Activated CD4-positive, alpha-beta T cell treated with anti-CD3 and anti-CD28 coated beads for 24 hours (primary cell): ENCODE measurements at regions not wholly inside any gene's neighbourhood (a gene's known extent, or its start where the extent isn't known, plus 50 kb on each side); places are given as distances from the start of the nearest gene placed in this dataset.
"Not testable (repeated sequence)": the region's sequence is repeated elsewhere in the genome, so short reads cannot be mapped to it uniquely, and the experiment has no call there.

Experiments used
- DNase-seq, 2 donors: peaks; one replicate each; pipeline ENCODE4 v3.0.0-alpha.2; 2020; ENCODE audit warnings: low read depth in 2 of 2

DNA sequence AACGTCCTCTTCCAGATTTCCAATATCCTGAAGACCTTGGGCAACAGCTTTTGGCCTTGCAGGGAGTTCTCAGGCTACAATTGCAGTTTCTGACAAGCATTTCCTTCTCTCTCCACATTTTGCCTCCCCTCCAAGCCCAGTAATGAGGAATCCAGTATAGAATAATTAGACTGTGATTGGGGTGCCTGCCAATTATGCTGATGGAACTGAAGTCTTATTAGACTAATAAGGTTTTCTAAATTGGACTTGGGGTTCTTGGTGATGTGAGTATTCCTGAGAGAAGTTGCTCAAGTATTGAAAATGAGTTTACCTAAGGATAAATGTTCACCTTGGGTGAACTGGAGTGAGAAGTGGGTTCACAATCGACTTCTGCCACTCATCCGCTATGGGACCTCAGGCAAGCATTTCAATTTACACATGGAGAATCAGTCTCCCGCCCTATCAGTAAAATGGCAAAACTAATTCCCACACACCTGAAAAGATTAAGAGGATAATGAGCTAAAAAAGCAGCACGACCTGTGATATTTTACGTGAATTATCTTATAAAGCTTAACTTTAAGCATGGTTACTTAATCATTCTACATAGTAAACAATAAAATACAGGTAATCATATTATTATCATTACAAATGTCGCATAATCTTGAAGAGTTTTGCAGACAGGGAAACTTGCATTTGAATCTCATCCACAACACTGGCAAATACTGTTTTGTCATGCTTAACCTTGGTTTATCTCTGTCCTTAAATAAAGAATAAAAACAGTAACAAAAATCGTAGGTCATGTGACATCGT lies 628.0 kb downstream of the TMEM114 start:
- no peak for DNase-seq

GRCh38 chr16:7957151-7957550 lies 624.5 kb downstream of the RBFOX1 start:
- no peak for DNase-seq

GRCh38 chr16:7953360-7953759 lies 620.7 kb downstream of the RBFOX1 start:
- DNase-seq = no peak

DNA sequence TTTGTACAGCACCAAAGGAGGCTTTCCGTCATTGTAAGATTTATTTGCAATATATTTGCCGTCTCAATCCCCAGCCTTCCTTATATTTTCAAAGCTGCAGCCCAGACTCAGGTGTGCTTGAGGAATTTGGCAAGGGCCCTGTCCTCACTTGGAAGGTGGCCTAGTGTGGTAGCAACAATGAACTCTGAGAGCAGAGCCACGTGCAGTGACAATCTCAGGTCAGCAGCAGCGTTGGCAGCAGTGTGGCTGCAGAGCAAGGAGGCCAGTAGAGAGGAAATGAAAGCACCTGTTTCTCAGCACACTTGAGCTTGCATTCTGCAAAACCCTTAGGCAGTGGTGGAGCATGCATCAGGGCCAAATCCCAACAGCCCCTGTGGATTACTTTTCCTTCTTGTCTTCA lies 613.5 kb downstream of the RBFOX1 start:
- DNase-seq = no peak

DNA sequence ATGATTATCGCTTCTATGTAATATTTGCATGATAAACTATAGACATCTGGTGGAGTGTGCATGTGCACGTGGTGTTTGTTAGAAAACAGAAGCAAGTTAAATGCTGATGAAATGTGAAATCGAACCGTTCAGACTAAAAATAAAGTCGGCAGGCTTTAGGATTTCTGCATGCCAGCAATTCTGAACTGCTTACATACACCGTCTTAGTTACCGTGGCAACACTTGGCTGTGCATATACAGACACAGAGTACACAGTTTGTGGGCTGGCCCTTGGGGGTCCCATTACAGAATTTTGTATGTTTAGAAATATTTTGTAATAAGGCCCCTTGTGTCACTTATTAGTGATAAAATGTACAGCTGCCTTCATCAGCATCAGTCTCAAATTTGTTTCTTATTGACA lies 605.5 kb downstream of the RBFOX1 start:
- DNase-seq = no peak

DNA sequence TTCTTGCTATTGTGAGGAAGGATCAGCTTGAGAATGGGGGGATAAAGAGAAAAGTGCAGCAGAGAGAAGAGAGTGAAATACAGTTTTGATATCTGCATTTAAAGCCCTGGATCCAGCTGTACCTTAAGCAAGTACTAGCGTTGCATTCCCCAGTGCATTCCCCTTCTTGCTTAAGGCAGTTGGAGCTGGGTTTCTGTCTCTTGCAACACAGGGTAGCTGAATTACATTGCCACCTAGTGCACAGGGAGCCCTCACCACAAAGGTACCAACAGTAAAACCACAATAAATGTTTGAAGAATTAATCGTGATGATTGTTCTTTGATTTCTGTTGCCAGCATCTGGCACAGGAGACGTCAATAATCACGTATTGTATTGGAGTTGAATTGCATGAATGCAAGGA lies 588.7 kb downstream of the RBFOX1 start:
- no peak for DNase-seq

DNA sequence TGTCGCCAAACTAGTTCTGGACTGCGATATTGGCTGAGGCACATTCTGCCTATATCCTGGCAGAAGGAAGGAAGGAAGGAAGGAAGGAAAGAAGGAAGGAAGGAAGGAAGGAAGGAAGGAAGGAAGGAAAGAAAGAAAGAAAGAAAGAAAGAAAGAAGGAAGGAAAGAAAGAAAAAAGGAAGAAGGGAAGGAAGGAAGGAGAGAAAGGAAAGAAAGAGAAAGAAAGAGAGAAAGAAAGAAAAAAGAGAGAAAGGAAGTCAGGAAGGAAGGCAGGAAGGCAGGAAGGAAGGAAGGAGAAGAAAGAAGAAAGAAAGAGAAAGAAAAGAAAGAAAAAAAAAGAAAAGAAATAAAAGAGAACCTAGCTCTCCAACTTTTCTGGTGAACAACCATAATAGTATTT lies 587.1 kb downstream of the RBFOX1 start:
- DNase-seq = no peak

- DNase-seq = no peak
Observed at GRCh38 chr16:7914748-7915147, 582.1 kb downstream of the RBFOX1 start.

DNA sequence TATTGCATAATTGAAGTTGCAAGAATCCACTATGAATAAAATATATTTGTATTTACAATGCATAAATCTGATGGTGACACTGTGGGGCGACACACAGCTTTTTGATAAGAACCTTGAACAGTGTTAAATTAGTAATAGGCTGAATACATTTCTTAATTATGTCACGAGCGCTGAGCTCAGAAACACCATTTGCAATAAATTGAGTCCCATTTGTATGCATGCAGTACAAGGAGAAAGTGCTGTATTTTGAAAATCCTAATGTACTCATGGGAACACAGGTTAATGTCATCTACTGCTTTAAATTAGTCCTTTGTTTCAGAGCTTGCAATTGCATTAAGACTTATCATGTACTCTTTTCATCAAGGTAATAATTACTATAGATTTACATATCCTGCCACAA lies 579.5 kb downstream of the RBFOX1 start:
- no peak for DNase-seq

DNA sequence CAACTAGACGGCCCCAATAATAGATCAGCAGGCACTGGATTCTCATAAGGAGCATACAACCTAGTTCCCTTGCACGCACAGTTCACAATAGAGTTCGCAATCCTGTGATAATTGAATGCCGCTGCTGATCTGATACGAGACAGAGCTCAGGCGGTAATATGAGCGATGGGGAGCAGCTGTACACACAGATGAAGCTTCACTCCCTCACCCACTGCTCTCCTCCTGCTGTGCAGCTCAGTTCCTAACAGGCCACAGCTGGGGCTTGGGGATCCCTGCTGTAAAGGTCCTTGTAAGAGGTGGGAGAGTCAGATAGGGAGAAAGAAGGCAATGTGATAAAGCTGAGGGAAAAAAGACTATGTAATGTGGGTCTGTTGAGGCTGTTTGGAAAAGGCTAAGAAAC lies 577.5 kb downstream of the RBFOX1 start:
- DNase-seq = no peak

- DNase-seq = no peak
Observed at GRCh38 chr16:7888411-7888810, 555.8 kb downstream of the RBFOX1 start.

- DNase-seq = no peak
Observed at GRCh38 chr16:7887316-7887715, 554.7 kb downstream of the RBFOX1 start.

GRCh38 chr16:7871979-7872378 lies 539.3 kb downstream of the RBFOX1 start:
- DNase-seq = no peak

DNA sequence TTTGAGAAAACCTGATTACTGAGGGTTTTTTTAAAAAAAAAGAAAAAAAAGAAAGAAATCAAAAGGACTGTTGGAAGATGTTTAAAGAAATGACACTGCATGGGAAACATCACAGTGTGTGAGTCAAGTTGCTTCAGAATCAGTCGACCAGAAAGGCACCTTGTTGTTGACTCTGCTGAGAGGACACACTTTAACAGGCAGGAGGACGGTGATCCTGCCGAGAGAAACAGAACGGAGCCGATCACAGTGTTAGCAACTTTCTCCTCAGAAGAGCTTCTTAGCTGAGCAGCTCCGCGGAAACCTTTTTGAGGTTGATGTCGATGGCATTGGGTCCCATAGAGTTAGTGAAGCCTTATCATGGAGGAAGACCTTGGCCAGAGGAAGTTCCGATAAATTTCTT lies 538.7 kb downstream of the RBFOX1 start:
- DNase-seq = no peak

GRCh38 chr16:7867831-7868230 lies 535.2 kb downstream of the RBFOX1 start:
- DNase-seq = no peak

DNA sequence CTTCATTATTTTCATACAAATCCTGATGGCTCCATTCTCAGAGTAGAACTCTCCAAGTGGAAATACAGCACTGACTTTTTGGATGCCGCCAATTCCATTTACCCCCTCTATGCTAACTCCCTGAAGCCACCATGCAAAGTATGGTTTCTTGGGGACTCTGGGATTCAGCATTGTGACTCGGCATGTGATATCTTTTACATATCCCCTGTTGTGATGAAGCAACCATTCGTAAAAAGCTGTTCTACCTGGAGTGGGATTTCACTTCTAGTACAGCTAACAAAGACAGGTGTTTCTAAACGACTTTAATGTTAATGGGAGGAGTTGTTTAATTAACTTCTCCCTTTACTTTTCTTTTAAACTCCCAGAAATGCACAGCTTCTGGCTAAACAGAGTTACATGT lies 533.5 kb downstream of the RBFOX1 start:
- no peak for DNase-seq

DNA sequence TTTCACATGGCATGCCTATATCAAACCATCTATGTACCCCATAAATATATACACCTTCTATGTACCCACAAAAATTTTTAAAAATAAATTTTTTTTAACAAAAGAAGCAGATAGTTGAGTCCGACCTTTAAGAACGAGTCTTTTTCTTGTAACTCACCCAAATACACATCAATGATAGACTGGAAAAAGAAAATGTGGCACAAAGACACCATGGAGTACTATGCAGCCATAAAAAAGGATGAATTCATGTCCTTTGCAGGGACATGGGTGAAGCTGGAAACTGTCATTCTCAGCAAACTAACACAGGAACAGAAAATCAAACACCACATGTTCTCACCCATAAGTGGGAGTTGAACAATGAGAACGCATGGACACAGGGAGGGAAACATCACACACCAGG lies 532.7 kb downstream of the RBFOX1 start:
- not testable (repeated sequence) for DNase-seq

- no peak for DNase-seq
Observed at GRCh38 chr16:7861891-7862582, 529.4 kb downstream of the RBFOX1 start.

- no peak for DNase-seq
Observed at GRCh38 chr16:7853197-7853596, 520.6 kb downstream of the RBFOX1 start.

DNA sequence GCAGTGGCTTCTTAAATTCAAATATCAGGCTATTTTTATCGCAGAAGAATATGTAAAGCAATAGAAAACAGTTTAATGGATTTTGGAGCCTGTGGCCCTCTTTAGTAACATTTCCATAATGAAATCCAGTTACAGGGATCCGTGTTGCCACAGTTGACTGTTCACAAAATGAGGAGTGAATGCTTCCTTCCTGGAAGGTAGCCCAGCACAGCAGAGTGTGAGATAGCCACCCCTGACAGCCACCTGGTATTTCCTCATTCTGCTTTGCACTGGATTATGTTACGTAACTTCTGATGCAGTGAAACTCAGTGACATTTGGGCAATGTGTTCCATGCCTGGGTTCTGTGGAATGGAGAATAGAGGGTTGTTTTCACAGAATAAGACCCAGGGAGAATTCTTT lies 517.2 kb downstream of the RBFOX1 start:
- no peak for DNase-seq

DNA sequence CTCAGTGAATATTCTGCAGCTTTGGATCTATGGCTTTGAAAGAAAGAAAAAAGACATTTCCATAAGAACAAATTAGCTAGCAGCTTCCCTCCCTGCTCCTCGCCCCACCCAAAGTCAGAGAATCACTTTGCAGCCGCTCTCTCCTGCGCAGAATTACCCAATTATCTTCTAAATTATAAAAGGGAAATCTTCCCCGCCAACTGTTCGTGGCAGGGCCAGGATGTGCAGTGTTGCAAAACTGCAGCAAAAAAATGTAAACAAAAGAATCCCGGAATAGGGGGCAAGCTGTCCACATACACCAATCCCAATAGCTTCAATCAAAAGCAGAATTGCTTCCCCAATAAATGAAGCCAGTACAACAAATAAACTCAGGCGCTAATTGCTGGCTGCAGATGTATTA lies 510.6 kb downstream of the RBFOX1 start:
- no peak for DNase-seq

DNA sequence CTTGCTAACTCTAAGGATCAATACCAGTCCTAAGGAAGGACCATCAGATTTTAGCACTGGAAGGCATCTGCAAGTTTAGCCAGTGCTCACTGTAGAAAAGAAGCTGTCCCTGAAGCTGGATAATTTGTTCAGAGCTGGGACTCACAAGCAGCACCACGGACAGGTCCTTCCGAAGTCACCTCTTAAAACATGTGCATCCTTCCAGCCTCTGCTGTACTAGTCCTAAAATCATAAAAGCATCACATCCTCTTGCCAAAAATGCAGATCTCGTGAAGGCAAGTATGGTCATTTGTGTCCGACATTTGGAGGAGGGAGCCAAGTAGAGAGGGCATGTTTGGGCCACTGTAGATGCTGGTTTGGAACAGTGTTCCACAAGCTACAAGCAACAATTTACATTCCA lies 506.9 kb downstream of the RBFOX1 start:
- no peak for DNase-seq

DNA sequence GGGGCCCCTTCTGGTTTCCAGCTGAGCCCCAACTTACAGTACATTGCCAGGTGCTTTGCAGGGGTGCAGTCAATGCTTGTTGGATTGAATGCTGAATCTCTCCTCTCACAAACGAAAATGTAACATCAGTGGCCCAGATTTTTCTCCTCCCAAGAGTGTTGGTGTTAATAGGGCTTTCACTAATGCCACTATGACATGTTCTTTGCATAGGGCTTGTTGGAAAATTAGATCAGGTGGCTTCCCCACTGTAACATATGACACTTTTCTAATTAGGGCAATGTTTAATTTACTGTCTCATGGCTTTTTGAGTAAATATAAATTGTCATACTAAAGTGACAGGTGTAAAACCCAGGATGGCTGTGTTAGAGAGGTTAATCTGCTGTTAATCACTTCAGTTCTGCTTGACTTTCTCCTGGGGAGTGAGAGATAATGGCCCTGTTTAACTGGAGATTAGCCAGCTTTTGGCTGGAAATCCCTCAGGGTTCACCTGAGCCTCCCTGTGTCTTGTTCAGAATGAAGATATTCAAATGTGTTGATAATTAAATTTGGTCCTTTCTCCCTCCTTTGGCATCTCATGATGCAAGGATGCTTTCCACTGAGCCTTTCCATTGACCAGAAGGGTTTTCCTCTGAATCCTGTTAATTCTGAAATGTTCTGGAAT lies 502.3 kb downstream of the RBFOX1 start:
- DNase-seq = no peak
